Mesothelial cell of epicardium (in vitro differentiated cells): ENCODE measurements at regions not wholly inside any gene's neighbourhood (a gene's known extent, or its start where the extent isn't known, plus 50 kb on each side); places are given as distances from the start of the nearest gene placed in this dataset.

Experiments used
- DNase-seq, 2 experiments: peaks; one replicate each; pipeline ENCODE4 v3.0.0; 2021; ENCODE audit warnings: low spot score in 2 of 2; ENCODE audit not compliant: unreplicated experiment in 2 of 2
- H3K27ac Mint-ChIP-seq: 2 replicates; pipeline ENCODE4 v1.8.0; 2021; ENCODE audit warnings: mixed read lengths
- H3K27me3 Mint-ChIP-seq: 2 replicates; pipeline ENCODE4 v1.8.0; 2021; ENCODE audit warnings: low read depth, mixed read lengths
- H3K36me3 Mint-ChIP-seq: 2 replicates; pipeline ENCODE4 v1.8.0; 2021; ENCODE audit warnings: mixed read lengths
- H3K4me1 Mint-ChIP-seq: 2 replicates; pipeline ENCODE4 v1.8.0; 2021; ENCODE audit warnings: mixed read lengths
- H3K4me3 Mint-ChIP-seq: 2 replicates; pipeline ENCODE4 v1.8.0; 2021; ENCODE audit warnings: mild to moderate bottlenecking, moderate library complexity, mixed read lengths
- H3K9me3 Mint-ChIP-seq: 2 replicates; pipeline ENCODE4 v1.8.0; 2021; ENCODE audit warnings: mixed read lengths
- CTCF ChIP-seq: fragments of 200-600 bp; sonication (generic); IDR thresholded peaks from one replicate; pipeline ENCODE4 v1.5.0; 2021; ENCODE audit warnings: antibody characterized with exemption; ENCODE audit not compliant: unreplicated experiment

GRCh38 chr12:98121963-98122362 lies 393.4 kb upstream of the TMPO start:
- H3K27me3 Mint-ChIP-seq: peaks cover 6% of the 10 kb centered on the region
- peaks cover 23% of the 10 kb centered on the region for H3K4me1 Mint-ChIP-seq
- H3K4me3 Mint-ChIP-seq: no peak overlapping the region
- H3K9me3 Mint-ChIP-seq: peaks cover 5% of the 10 kb centered on the region
- no peak overlapping the region for H3K27ac Mint-ChIP-seq
- H3K36me3 Mint-ChIP-seq: no peaks in the 10 kb centered on the region
- no peak for DNase-seq
- TF ChIP-seq CTCF: no peak

GRCh38 chr12:98123021-98123461 lies 392.3 kb upstream of the TMPO start:
- H3K36me3 Mint-ChIP-seq: no peaks in the 10 kb centered on the region
- no peak for DNase-seq
- TF ChIP-seq CTCF: no peak
- H3K27ac Mint-ChIP-seq: no peak overlapping the region
- H3K9me3 Mint-ChIP-seq: peaks cover 5% of the 10 kb centered on the region
- H3K4me1 Mint-ChIP-seq: peaks cover 24% of the 10 kb centered on the region
- H3K27me3 Mint-ChIP-seq: peaks cover 4% of the 10 kb centered on the region
- H3K4me3 Mint-ChIP-seq: no peak overlapping the region

GRCh38 chr12:98126637-98127335 lies 388.6 kb upstream of the TMPO start:
- Mint-ChIP-seq H3K36me3 (no peaks in the 10 kb centered on the region), H3K4me1 (peaks cover 19% of the 10 kb centered on the region), H3K4me3 (no peak overlapping the region), H3K9me3 (peaks cover 14% of the 10 kb centered on the region), H3K27ac (peak overlapping the region; percentile 7), H3K27me3 (no peaks in the 10 kb centered on the region)
- TF ChIP-seq CTCF: no peak
- DNase-seq: no peak

- no peak for TF ChIP-seq CTCF
- DNase-seq: no peak
- peaks cover 14% of the 10 kb centered on the region for H3K9me3 Mint-ChIP-seq
- no peaks in the 10 kb centered on the region for H3K36me3 Mint-ChIP-seq
- H3K4me1 Mint-ChIP-seq: peaks cover 15% of the 10 kb centered on the region
- H3K27ac Mint-ChIP-seq: no peak overlapping the region
- H3K4me3 Mint-ChIP-seq: no peak overlapping the region
- no peaks in the 10 kb centered on the region for H3K27me3 Mint-ChIP-seq
Measured at GRCh38 chr12:98127336-98127679, 388.1 kb upstream of the TMPO start.

GRCh38 chr12:98127854-98128253 lies 387.5 kb upstream of the TMPO start:
- no peak for DNase-seq
- Mint-ChIP-seq H3K36me3 (no peaks in the 10 kb centered on the region), H3K4me1 (peaks cover 13% of the 10 kb centered on the region), H3K4me3 (no peak overlapping the region), H3K27ac (no peak overlapping the region), H3K9me3 (peaks cover 14% of the 10 kb centered on the region), H3K27me3 (no peaks in the 10 kb centered on the region)
- TF ChIP-seq CTCF: no peak

GRCh38 chr12:98136544-98136943 lies 378.8 kb upstream of the TMPO start:
- H3K9me3 Mint-ChIP-seq: no peaks in the 10 kb centered on the region
- no peak for DNase-seq
- H3K27ac Mint-ChIP-seq: no peak overlapping the region
- H3K36me3 Mint-ChIP-seq: no peaks in the 10 kb centered on the region
- no peak for TF ChIP-seq CTCF
- peaks cover 6% of the 10 kb centered on the region for H3K27me3 Mint-ChIP-seq
- no peaks in the 10 kb centered on the region for H3K4me1 Mint-ChIP-seq
- H3K4me3 Mint-ChIP-seq: no peak overlapping the region
